IPS-15b (cell line): ENCODE measurements at regions not wholly inside any gene's neighbourhood (a gene's known extent, or its start where the extent isn't known, plus 50 kb on each side); places are given as distances from the start of the nearest gene placed in this dataset.

Source experiments
- H3K27me3 ChIP-seq: one replicate; pipeline ENCODE4 v1.6.1; 2013; ENCODE audit warnings: low read length; ENCODE audit not compliant: control insufficient read depth, insufficient read depth
- H3K36me3 ChIP-seq: one replicate; pipeline ENCODE4 v1.6.1; 2013; ENCODE audit warnings: low read length; ENCODE audit not compliant: control insufficient read depth, insufficient read depth
- H3K4me1 ChIP-seq: one replicate; pipeline ENCODE4 v1.6.1; 2013; ENCODE audit warnings: mild to moderate bottlenecking, low read length; ENCODE audit not compliant: control insufficient read depth, insufficient read depth
- H3K4me3 ChIP-seq: one replicate; pipeline ENCODE4 v1.5.1; 2013; ENCODE audit warnings: low read depth, low read length
- H3K9ac ChIP-seq: one replicate; pipeline ENCODE4 v1.6.1; 2013; ENCODE audit warnings: low read depth, mild to moderate bottlenecking, low read length
- H3K9me3 ChIP-seq: one replicate; pipeline ENCODE4 v1.6.1; 2013; ENCODE audit warnings: mild to moderate bottlenecking, low read length; ENCODE audit not compliant: control insufficient read depth, insufficient read depth

DNA sequence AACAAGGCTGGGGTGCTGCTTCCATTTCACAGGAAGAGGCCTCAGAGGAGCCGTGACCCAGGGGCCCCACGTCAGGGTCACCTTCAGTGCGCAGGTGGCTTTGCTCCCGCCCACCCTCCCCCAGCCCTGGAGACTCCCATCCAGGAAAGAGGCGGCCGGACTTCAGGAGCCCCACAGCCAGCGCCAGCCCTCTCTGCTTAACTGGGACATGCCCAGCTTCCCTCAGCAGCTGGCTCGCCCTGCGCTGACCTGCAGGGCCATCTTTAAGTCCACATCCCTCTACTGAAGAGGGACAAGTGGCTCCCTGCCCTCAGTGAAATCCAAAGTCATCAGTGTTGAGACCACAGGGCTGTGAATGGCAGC, 141.9 kb upstream of the PPP2R2D start:
- H3K9ac ChIP-seq, result no peak overlapping the region
- peaks cover 2% of the 10 kb centered on the region for H3K4me1 ChIP-seq
- no peaks in the 10 kb centered on the region for H3K9me3 ChIP-seq
- H3K27me3 ChIP-seq, result no peaks in the 10 kb centered on the region
- H3K36me3 ChIP-seq, result no peaks in the 10 kb centered on the region
- H3K4me3 ChIP-seq, result no peak overlapping the region

DNA sequence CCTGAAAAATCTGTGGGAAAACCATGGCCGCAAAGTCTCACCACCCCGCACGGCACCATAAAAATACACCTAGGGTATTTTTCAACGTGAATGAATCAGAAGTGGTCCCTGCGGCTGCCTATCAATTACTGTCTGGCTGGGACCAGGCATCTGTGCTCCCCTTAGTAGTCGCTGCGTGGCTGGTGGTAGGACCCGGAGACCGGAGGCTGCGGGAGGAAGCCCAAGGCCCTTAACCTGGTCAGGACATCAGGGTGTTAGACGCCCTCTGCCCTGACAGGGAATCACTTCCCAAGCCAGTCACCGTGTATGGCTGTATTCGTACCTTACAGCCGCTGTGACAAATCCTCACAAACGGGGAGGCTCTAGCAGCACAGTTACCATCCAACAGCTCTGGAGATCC, 141.5 kb upstream of the PPP2R2D start:
- Histone ChIP-seq H3K4me1 (peaks cover 2% of the 10 kb centered on the region), H3K27me3 (no peaks in the 10 kb centered on the region), H3K9ac (no peak overlapping the region), H3K4me3 (no peak overlapping the region), H3K9me3 (no peaks in the 10 kb centered on the region), H3K36me3 (no peaks in the 10 kb centered on the region)

DNA sequence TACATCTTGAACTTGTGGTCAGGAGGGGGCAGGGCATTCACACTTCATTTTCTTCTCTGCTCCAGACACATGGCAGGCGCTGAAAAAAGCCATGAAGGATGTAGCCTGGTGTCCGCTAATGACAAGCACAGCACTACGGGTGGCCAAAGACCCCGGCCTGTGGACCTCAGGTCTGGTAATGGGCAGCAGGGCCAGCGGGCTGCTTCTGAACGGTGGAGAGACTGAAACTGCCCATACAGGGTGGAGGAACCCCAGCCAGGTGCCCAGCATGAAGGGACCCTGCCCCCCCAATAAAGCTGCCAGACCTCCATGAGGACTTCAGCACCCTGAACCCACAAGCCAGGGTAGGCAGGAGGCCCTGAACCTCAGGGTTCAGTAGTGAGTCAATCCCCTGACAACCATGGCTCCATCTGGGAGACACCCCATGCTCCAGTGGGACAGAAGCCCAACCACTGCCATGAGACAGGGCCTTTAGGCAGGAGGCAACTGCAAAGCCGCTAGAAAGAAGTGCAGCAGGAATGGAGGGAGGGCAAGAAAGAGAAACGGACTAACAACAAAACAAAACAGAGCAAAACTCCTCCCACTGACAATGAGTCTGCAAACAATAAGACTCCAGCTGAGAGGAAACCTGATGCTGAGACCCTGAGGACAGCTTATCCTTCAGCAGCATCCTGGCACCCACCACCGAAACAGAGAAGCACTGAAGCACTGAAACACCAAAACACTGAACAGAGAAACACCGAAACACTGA, 140.2 kb upstream of the PPP2R2D start:
- no peak overlapping the region for H3K4me3 ChIP-seq
- H3K36me3 ChIP-seq, result no peaks in the 10 kb centered on the region
- no peak overlapping the region for H3K9ac ChIP-seq
- peaks cover 2% of the 10 kb centered on the region for H3K4me1 ChIP-seq
- H3K27me3 ChIP-seq, result no peaks in the 10 kb centered on the region
- H3K9me3 ChIP-seq, result no peaks in the 10 kb centered on the region

- Histone ChIP-seq H3K9ac (no peak overlapping the region), H3K9me3 (no peaks in the 10 kb centered on the region), H3K27me3 (no peaks in the 10 kb centered on the region), H3K36me3 (peaks cover 2% of the 10 kb centered on the region), H3K4me3 (no peak overlapping the region), H3K4me1 (peaks cover 2% of the 10 kb centered on the region)
Observed at GRCh38 chr10:131762789-131763696, 137.8 kb upstream of the PPP2R2D start.

- no peak overlapping the region for H3K9ac ChIP-seq
- no peak overlapping the region for H3K4me3 ChIP-seq
- H3K9me3 ChIP-seq, result no peaks in the 10 kb centered on the region
- peaks cover 2% of the 10 kb centered on the region for H3K36me3 ChIP-seq
- peaks cover 6% of the 10 kb centered on the region for H3K4me1 ChIP-seq
- no peaks in the 10 kb centered on the region for H3K27me3 ChIP-seq
Observed at GRCh38 chr10:131764929-131765328, 135.9 kb upstream of the PPP2R2D start.

- Histone ChIP-seq H3K9ac (no peak overlapping the region), H3K4me1 (peaks cover 3% of the 10 kb centered on the region)
Observed at GRCh38 chr10:131766096-131766495, 134.7 kb upstream of the PPP2R2D start.

DNA sequence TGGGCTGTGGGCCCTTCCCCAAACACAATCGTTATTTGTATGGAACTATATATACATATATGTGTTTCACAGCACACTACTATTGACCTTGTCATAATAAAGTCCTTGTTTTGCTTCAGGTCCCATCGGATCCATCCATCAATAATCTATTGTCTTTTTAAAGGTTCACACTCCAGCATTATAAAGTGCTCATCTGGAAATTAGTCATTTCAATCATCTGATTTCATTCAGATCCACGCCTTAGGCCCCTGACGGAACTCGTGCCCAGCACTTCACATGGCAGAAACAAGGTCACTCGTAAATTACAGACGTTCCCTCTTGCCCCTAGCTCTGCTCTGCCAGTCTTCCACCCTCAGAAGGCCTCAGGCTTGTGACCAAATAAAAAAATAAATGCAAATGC, 133.1 kb upstream of the PPP2R2D start:
- Histone ChIP-seq H3K4me3 (no peak overlapping the region), H3K9ac (no peak overlapping the region), H3K9me3 (no peaks in the 10 kb centered on the region), H3K4me1 (peaks cover 3% of the 10 kb centered on the region), H3K36me3 (peaks cover 2% of the 10 kb centered on the region), H3K27me3 (no peaks in the 10 kb centered on the region)

More at GRCh38 chr10:131766096-131766495, 134.7 kb upstream of the PPP2R2D start:
- peaks cover 2% of the 10 kb centered on the region for H3K36me3 ChIP-seq
- H3K9me3 ChIP-seq, result no peaks in the 10 kb centered on the region
- H3K4me3 ChIP-seq, result no peak overlapping the region
- H3K27me3 ChIP-seq, result no peaks in the 10 kb centered on the region

- Histone ChIP-seq H3K4me3 (no peak overlapping the region), H3K9ac (no peak overlapping the region), H3K9me3 (no peaks in the 10 kb centered on the region), H3K27me3 (no peaks in the 10 kb centered on the region), H3K4me1 (peaks cover 3% of the 10 kb centered on the region), H3K36me3 (peaks cover 2% of the 10 kb centered on the region)
Observed at GRCh38 chr10:131769571-131770410, 131.0 kb upstream of the PPP2R2D start.

DNA sequence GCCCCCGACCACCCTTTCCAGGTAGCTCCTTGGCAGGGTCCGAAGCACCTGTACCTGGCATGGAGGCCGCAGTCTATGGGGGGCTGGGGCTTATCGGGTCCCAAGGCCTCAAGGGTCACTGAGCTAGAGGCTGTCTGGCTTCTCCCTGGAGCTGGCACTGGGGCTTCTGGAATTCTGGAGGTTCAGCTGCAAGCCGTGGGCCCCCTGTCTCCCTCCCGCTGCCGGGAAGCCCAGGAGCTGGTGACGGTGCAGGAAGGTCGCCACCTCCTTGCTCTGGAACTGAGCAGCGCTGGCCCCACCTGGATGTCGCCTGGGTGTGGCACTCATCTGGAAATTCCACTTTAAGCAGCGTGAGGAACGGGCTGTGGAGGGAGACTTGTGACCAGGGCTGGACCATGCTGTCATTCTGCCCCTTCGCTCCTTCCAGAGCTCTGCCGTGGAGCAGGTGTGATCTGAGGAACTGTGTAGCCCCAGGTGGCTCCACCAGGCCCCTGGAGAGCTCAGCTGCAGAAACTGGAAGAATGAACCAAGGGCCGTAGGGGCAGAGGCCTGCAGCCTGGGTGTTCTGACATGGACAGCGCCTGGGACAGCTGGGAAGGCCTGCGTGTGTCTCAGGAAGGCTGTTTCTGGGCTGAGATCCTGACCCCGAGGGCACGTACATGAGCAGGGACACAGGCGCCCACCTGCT, 129.7 kb upstream of the PPP2R2D start:
- no peaks in the 10 kb centered on the region for H3K27me3 ChIP-seq
- H3K4me3 ChIP-seq, result no peak overlapping the region
- peaks cover 3% of the 10 kb centered on the region for H3K4me1 ChIP-seq
- H3K9ac ChIP-seq, result no peak overlapping the region
- peaks cover 2% of the 10 kb centered on the region for H3K9me3 ChIP-seq
- H3K36me3 ChIP-seq, result peaks cover 2% of the 10 kb centered on the region

GRCh38 chr10:131771634-131772358, 129.0 kb upstream of the PPP2R2D start:
- H3K4me1 ChIP-seq, result peaks cover 3% of the 10 kb centered on the region
- H3K36me3 ChIP-seq, result no peaks in the 10 kb centered on the region
- no peak overlapping the region for H3K9ac ChIP-seq
- H3K9me3 ChIP-seq, result peaks cover 9% of the 10 kb centered on the region
- H3K27me3 ChIP-seq, result no peaks in the 10 kb centered on the region
- H3K4me3 ChIP-seq, result no peak overlapping the region
